Spleen (tissue), 7 donors: ENCODE measurements at regions not wholly inside any gene's neighbourhood (a gene's known extent, or its start where the extent isn't known, plus 50 kb on each side); places are given as distances from the start of the nearest gene placed in this dataset.

ENCODE experiments used
- CTCF ChIP-seq, 11 experiments: fragments of 200-600 bp in 7 of 11; fragments of 450-650 bp in 4 of 11; sonication (generic) in 4 of 11; IDR thresholded peaks in 8 of 11; conservative IDR thresholded peaks in 3 of 11; 1 replicate in 7 of 11; 2 replicates in 4 of 11; pipeline versions ENCODE4 v1.4.0 to v1.8.0; 2016 to 2021; ENCODE audit warnings: antibody characterized with exemption in 11 of 11, inconsistent platforms in 4 of 11, mild to moderate bottlenecking in 1 of 11
- POLR2A ChIP-seq, 3 donors: fragments of 450-650 bp; IDR thresholded peaks; one replicate each; pipeline ENCODE4 v1.5.1; 2017; ENCODE audit warnings: antibody characterized with exemption in 3 of 3, mild to moderate bottlenecking in 1 of 3
- donor health status: DM: no; HTN: no; CAD: no; lungs with moderate emphysema.
- donor health status: DM: no; HTN: no; CAD: no.
- donor health status: DM: no; HTN: no; CAD: no.

GRCh38 chr16:63018581-63019223 is 982.5 kb upstream of the CDH8 start:
- TF ChIP-seq POLR2A (IDR thresholded peaks at IDR 0.05) = no peak
- TF ChIP-seq CTCF (IDR thresholded peaks at IDR 0.05 in 8 of 11, conservative IDR thresholded peaks at IDR 0.05 in 3 of 11) = no peak
